Muscle layer of colon (tissue), 2 donors: ENCODE measurements at regions not wholly inside any gene's neighbourhood (a gene's known extent, or its start where the extent isn't known, plus 50 kb on each side); places are given as distances from the start of the nearest gene placed in this dataset.

Experiments used
- H3K27ac ChIP-seq: one replicate; pipeline ENCODE4 v1.7.0; 2013; ENCODE audit warnings: low read depth, mild to moderate bottlenecking, low read length, moderate library complexity
- H3K27me3 ChIP-seq, 2 donors: one replicate each; pipeline ENCODE4 v1.7.0; 2013; ENCODE audit warnings: low read length in 2 of 2, mild to moderate bottlenecking in 2 of 2; ENCODE audit not compliant: insufficient read depth in 2 of 2, control insufficient read depth in 1 of 2
- H3K36me3 ChIP-seq: one replicate; pipeline ENCODE4 v1.7.0; 2013; ENCODE audit warnings: mild to moderate bottlenecking, low read length; ENCODE audit not compliant: insufficient read depth
- H3K4me1 ChIP-seq: one replicate; pipeline ENCODE4 v1.7.0; 2013; ENCODE audit warnings: mild to moderate bottlenecking, low read length; ENCODE audit not compliant: insufficient read depth
- H3K4me3 ChIP-seq, 2 donors: one replicate each; pipeline ENCODE4 v1.7.0; 2013; ENCODE audit warnings: low read length in 2 of 2, low read depth in 1 of 2, mild to moderate bottlenecking in 1 of 2, moderate library complexity in 1 of 2
- H3K9ac ChIP-seq: one replicate; pipeline ENCODE4 v1.7.0; 2013; ENCODE audit warnings: low read length
- H3K9me3 ChIP-seq: one replicate; pipeline ENCODE4 v1.7.0; 2013; ENCODE audit warnings: mild to moderate bottlenecking, low read length
- donor health status: abdominal sarcoma.
- donor health status: Adenocarcinoma of cecum.

- no peak overlapping the region for H3K4me3 ChIP-seq
- H3K27me3 ChIP-seq, result no peaks in the 10 kb centered on the region
- H3K4me1 ChIP-seq, result no peaks in the 10 kb centered on the region
- H3K9ac ChIP-seq, result no peak overlapping the region
- no peaks in the 10 kb centered on the region for H3K9me3 ChIP-seq
- no peak overlapping the region for H3K27ac ChIP-seq
- H3K36me3 ChIP-seq, result no peaks in the 10 kb centered on the region
Measured at GRCh38 chr3:117479095-117479494, 769.5 kb downstream of the TUSC7 start.

GRCh38 chr3:117480525-117480924 lies 770.9 kb downstream of the TUSC7 start:
- H3K4me3 ChIP-seq, result no peak overlapping the region
- H3K36me3 ChIP-seq, result no peaks in the 10 kb centered on the region
- no peaks in the 10 kb centered on the region for H3K4me1 ChIP-seq
- H3K9me3 ChIP-seq, result no peaks in the 10 kb centered on the region
- no peaks in the 10 kb centered on the region for H3K27me3 ChIP-seq
- no peak overlapping the region for H3K27ac ChIP-seq
- H3K9ac ChIP-seq, result no peak overlapping the region

- no peaks in the 10 kb centered on the region for H3K27me3 ChIP-seq
- no peaks in the 10 kb centered on the region for H3K4me1 ChIP-seq
- no peaks in the 10 kb centered on the region for H3K36me3 ChIP-seq
- H3K27ac ChIP-seq, result no peak overlapping the region
- H3K9ac ChIP-seq, result no peak overlapping the region
- H3K4me3 ChIP-seq, result no peak overlapping the region
- no peaks in the 10 kb centered on the region for H3K9me3 ChIP-seq
Measured at GRCh38 chr3:117480972-117481371, 771.4 kb downstream of the TUSC7 start.

- Histone ChIP-seq H3K36me3 (no peaks in the 10 kb centered on the region), H3K9ac (no peak overlapping the region), H3K27me3 (no peaks in the 10 kb centered on the region), H3K4me1 (no peaks in the 10 kb centered on the region), H3K9me3 (no peaks in the 10 kb centered on the region), H3K27ac (no peak overlapping the region), H3K4me3 (no peak overlapping the region)
Measured at GRCh38 chr3:117483839-117484238, 774.3 kb downstream of the TUSC7 start.

- H3K4me3 ChIP-seq, result no peak overlapping the region
- no peaks in the 10 kb centered on the region for H3K4me1 ChIP-seq
- no peaks in the 10 kb centered on the region for H3K9me3 ChIP-seq
Measured at GRCh38 chr3:117485841-117486240, 776.3 kb downstream of the TUSC7 start.

GRCh38 chr3:117486719-117487716 lies 777.4 kb downstream of the TUSC7 start:
- H3K27me3 ChIP-seq, result no peaks in the 10 kb centered on the region
- no peak overlapping the region for H3K9ac ChIP-seq
- no peak overlapping the region for H3K4me3 ChIP-seq

More at GRCh38 chr3:117485841-117486240, 776.3 kb downstream of the TUSC7 start:
- no peak overlapping the region for H3K9ac ChIP-seq
- H3K27me3 ChIP-seq, result no peaks in the 10 kb centered on the region
- H3K27ac ChIP-seq, result no peak overlapping the region
- no peaks in the 10 kb centered on the region for H3K36me3 ChIP-seq

GRCh38 chr3:117488983-117489382 lies 779.4 kb downstream of the TUSC7 start:
- Histone ChIP-seq H3K9me3 (no peaks in the 10 kb centered on the region), H3K4me3 (no peak overlapping the region), H3K27me3 (no peaks in the 10 kb centered on the region), H3K36me3 (no peaks in the 10 kb centered on the region), H3K27ac (no peak overlapping the region), H3K4me1 (no peaks in the 10 kb centered on the region), H3K9ac (no peak overlapping the region)

More at GRCh38 chr3:117486719-117487716, 777.4 kb downstream of the TUSC7 start:
- no peaks in the 10 kb centered on the region for H3K36me3 ChIP-seq
- H3K4me1 ChIP-seq, result no peaks in the 10 kb centered on the region
- no peak overlapping the region for H3K27ac ChIP-seq
- H3K9me3 ChIP-seq, result no peaks in the 10 kb centered on the region

GRCh38 chr3:117489663-117490079 lies 780.1 kb downstream of the TUSC7 start:
- H3K9ac ChIP-seq, result no peak overlapping the region
- no peaks in the 10 kb centered on the region for H3K9me3 ChIP-seq
- no peak overlapping the region for H3K27ac ChIP-seq
- no peaks in the 10 kb centered on the region for H3K36me3 ChIP-seq
- no peaks in the 10 kb centered on the region for H3K4me1 ChIP-seq
- H3K4me3 ChIP-seq, result no peak overlapping the region
- no peaks in the 10 kb centered on the region for H3K27me3 ChIP-seq

GRCh38 chr3:117490716-117491115 lies 781.1 kb downstream of the TUSC7 start:
- H3K4me1 ChIP-seq, result no peaks in the 10 kb centered on the region
- no peak overlapping the region for H3K9ac ChIP-seq
- H3K27ac ChIP-seq, result no peak overlapping the region
- H3K36me3 ChIP-seq, result no peaks in the 10 kb centered on the region
- no peak overlapping the region for H3K4me3 ChIP-seq
- no peaks in the 10 kb centered on the region for H3K27me3 ChIP-seq
- H3K9me3 ChIP-seq, result no peaks in the 10 kb centered on the region

- H3K4me1 ChIP-seq, result no peaks in the 10 kb centered on the region
- no peaks in the 10 kb centered on the region for H3K27me3 ChIP-seq
- H3K9me3 ChIP-seq, result no peaks in the 10 kb centered on the region
Measured at GRCh38 chr3:117495620-117496019, 786.0 kb downstream of the TUSC7 start.

GRCh38 chr3:117499189-117499870 lies 789.8 kb downstream of the TUSC7 start:
- no peak overlapping the region for H3K4me3 ChIP-seq
- H3K36me3 ChIP-seq, result no peaks in the 10 kb centered on the region
- no peaks in the 10 kb centered on the region for H3K27me3 ChIP-seq
- H3K27ac ChIP-seq, result no peak overlapping the region
- H3K9me3 ChIP-seq, result no peaks in the 10 kb centered on the region
- H3K9ac ChIP-seq, result no peak overlapping the region
- H3K4me1 ChIP-seq, result no peaks in the 10 kb centered on the region

More at GRCh38 chr3:117495620-117496019, 786.0 kb downstream of the TUSC7 start:
- Histone ChIP-seq H3K4me3 (no peak overlapping the region), H3K36me3 (no peaks in the 10 kb centered on the region), H3K9ac (no peak overlapping the region), H3K27ac (no peak overlapping the region)
